ENCODE measurements at regions not wholly inside any gene's neighbourhood (a gene's known extent, or its start where the extent isn't known, plus 50 kb on each side); places are given as distances from the start of the nearest gene placed in this dataset.

DNA sequence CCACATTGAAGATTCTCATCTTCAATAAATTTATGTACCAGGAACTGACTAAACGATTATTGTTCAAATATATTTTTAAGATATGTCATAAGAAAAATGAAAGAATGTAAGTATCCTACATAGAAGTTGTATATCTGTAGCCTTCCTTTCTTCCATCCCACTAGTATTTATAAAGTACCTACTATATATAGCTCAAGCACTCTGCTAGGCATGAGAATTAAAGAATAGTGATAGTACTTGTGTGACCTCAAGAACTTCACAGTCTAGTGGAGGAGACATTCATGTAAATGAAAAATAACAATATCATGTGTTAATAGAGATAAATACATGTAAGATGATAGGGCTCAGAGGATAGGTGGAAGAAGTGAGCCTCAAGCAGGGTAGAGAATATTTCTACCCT, 201.0 kb upstream of the HMHB1 start:
- no peaks in the 10 kb centered on the region for H3K4me1 ChIP-seq (ENCODE audit: insufficient read depth, low read length, poor library complexity, severe bottlenecking)
- BruUV-seq (replicated peaks) = no TSS peak
- intact Hi-C loops (cut with micrococcal nuclease; ENCODE audit: unreplicated experiment) = no loop called here
- no peaks in the 10 kb centered on the region for H3K36me3 ChIP-seq (ENCODE audit: insufficient read depth, low read length, poor library complexity, severe bottlenecking)
- ChIA-PET POLR2A (ENCODE audit: low non-redundant PET) (no interaction called here), CTCF (no interaction called here)
- no peak overlapping the region for H3K4me3 ChIP-seq (ENCODE audit: low read depth, low read length, poor library complexity, severe bottlenecking)
- no peaks in the 10 kb centered on the region for H3K27me3 ChIP-seq (replicated peaks; ENCODE audit: insufficient read depth, low read depth, low read length, poor library complexity)
- no peak overlapping the region for H3K27ac ChIP-seq (ENCODE audit: low read depth, low read length, poor library complexity, severe bottlenecking)
- DNase-seq (ENCODE audit: low spot score) = no peak
- TF ChIP-seq, protein P1, sequence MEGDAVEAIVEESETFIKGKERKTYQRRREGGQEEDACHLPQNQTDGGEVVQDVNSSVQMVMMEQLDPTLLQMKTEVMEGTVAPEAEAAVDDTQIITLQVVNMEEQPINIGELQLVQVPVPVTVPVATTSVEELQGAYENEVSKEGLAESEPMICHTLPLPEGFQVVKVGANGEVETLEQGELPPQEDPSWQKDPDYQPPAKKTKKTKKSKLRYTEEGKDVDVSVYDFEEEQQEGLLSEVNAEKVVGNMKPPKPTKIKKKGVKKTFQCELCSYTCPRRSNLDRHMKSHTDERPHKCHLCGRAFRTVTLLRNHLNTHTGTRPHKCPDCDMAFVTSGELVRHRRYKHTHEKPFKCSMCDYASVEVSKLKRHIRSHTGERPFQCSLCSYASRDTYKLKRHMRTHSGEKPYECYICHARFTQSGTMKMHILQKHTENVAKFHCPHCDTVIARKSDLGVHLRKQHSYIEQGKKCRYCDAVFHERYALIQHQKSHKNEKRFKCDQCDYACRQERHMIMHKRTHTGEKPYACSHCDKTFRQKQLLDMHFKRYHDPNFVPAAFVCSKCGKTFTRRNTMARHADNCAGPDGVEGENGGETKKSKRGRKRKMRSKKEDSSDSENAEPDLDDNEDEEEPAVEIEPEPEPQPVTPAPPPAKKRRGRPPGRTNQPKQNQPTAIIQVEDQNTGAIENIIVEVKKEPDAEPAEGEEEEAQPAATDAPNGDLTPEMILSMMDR (conservative IDR thresholded peaks at IDR 0.05; ENCODE audit: low read depth, low read length) = no peak
- H3K9me3 ChIP-seq (ENCODE audit: low read depth, low read length, poor library complexity, severe bottlenecking) = no peaks in the 10 kb centered on the region

DNA sequence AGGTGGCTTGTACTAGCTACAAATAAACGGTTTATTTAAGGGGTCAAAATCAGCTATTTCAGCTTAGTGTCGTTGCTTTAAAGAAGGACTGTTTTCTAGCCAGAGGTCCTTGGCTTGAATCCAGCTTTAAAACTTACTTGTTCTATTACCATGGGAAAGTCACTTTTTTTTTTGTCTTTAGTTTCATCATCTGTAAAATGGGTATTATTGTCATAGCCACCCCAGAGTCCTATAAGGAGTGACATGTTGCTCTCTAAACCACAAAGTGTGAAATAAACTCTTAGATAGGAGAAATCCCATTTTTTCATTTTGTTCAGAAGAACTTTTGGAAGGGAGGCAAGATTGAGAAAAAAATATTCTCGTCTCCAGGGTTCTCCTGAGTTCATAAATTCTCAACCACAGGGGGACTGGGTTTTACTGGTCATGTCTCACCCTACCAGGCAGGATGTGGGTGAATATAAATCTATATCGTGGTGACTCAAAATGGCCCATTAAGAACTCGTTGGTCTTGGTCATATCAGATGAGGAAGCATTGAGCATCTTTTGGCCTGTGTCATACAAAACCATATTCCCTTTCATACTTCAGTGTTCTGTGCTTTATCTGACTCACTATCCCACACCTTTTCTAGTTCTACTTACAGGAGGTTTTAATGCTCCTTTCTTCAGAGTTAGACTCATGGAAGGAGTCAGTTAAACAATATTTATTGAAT, 202.7 kb upstream of the NR3C1 start:
- CTCF ChIA-PET = no interaction called here
- Histone ChIP-seq H3K27me3 (replicated peaks; ENCODE audit: insufficient read depth, low read depth, low read length, poor library complexity) (no peaks in the 10 kb centered on the region), H3K9me3 (ENCODE audit: low read depth, low read length, poor library complexity, severe bottlenecking) (no peaks in the 10 kb centered on the region), H3K27ac (ENCODE audit: low read depth, low read length, poor library complexity, severe bottlenecking) (no peak overlapping the region), H3K36me3 (ENCODE audit: insufficient read depth, low read length, poor library complexity, severe bottlenecking) (no peaks in the 10 kb centered on the region), H3K4me3 (ENCODE audit: low read depth, low read length, poor library complexity, severe bottlenecking) (no peak overlapping the region), H3K4me1 (ENCODE audit: insufficient read depth, low read length, poor library complexity, severe bottlenecking) (no peaks in the 10 kb centered on the region)
- DNase-seq (ENCODE audit: low spot score) = no peak
- TF ChIP-seq, protein P1 (conservative IDR thresholded peaks at IDR 0.05; ENCODE audit: low read depth, low read length) = no peak
- TF ChIP-seq EZH2 (IDR thresholded peaks at IDR 0.05; ENCODE audit: borderline replicate concordance, low read depth, low read length, poor library complexity, severe bottlenecking) = no peak
- POLR2A ChIA-PET (ENCODE audit: low non-redundant PET) = no interaction called here
- no TSS peak for BruUV-seq (replicated peaks)
- intact Hi-C loops (cut with micrococcal nuclease; ENCODE audit: unreplicated experiment) = no loop called here

DNA sequence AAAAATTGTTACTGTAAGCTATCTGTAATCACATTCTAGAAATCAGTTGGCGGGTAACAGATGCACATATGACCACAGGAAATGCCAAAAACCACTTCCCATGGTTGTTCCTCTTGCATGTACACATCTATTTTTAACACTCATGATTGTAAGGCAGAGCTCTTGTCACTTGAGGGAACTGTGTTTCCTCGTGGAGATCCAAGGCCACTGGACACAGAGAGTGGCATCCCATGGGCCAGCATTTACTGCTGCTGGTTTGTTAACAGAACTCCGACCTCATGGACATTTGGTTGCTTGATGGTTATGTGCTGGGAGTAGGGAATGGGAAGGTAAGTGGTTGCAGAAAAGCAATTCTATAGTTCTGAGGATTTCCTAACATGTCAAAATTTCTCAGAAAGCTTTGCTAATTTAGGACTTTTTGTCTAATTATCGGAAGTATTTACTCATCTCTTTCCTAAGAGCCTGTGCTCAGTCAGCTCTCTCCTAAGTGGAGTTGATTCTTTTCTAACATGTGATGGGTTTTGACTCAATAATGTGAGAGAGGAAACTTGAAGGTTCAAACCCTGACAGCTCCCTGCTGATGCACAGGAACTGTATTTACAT, 202.0 kb upstream of the NR3C1 start:
- BruUV-seq (replicated peaks) = no TSS peak
- no peak for DNase-seq (ENCODE audit: low spot score)
- Histone ChIP-seq H3K36me3 (ENCODE audit: insufficient read depth, low read length, poor library complexity, severe bottlenecking) (no peaks in the 10 kb centered on the region), H3K27me3 (replicated peaks; ENCODE audit: insufficient read depth, low read depth, low read length, poor library complexity) (no peaks in the 10 kb centered on the region), H3K27ac (ENCODE audit: low read depth, low read length, poor library complexity, severe bottlenecking) (no peak overlapping the region), H3K9me3 (ENCODE audit: low read depth, low read length, poor library complexity, severe bottlenecking) (no peaks in the 10 kb centered on the region), H3K4me3 (ENCODE audit: low read depth, low read length, poor library complexity, severe bottlenecking) (no peak overlapping the region), H3K4me1 (ENCODE audit: insufficient read depth, low read length, poor library complexity, severe bottlenecking) (no peaks in the 10 kb centered on the region)
- CTCF ChIA-PET = no interaction called here
- POLR2A ChIA-PET (ENCODE audit: low non-redundant PET) = no interaction called here
- no peak for TF ChIP-seq EZH2 (IDR thresholded peaks at IDR 0.05; ENCODE audit: borderline replicate concordance, low read depth, low read length, poor library complexity, severe bottlenecking)
- TF ChIP-seq, protein P1 (conservative IDR thresholded peaks at IDR 0.05; ENCODE audit: low read depth, low read length) = no peak
- intact Hi-C loops (cut with micrococcal nuclease; ENCODE audit: unreplicated experiment) = no loop called here
